ENCODE measurements at regions not wholly inside any gene's neighbourhood (a gene's known extent, or its start where the extent isn't known, plus 50 kb on each side); places are given as distances from the start of the nearest gene placed in this dataset.
A peak's percentile ranks its signal among the peaks of the same experiment; 100 is the strongest.
"Not testable (repeated sequence)": the region's sequence is repeated elsewhere in the genome, so short reads cannot be mapped to it uniquely, and the experiment has no call there.

- no peak for DNase-seq (ENCODE audit: low read depth)
Measured at GRCh38 chr13:99737481-99738245, 233.9 kb downstream of the ZIC5 start.

- no peak for DNase-seq (ENCODE audit: low read depth)
Measured at GRCh38 chr13:99736541-99736940, 235.0 kb downstream of the ZIC5 start.

DNA sequence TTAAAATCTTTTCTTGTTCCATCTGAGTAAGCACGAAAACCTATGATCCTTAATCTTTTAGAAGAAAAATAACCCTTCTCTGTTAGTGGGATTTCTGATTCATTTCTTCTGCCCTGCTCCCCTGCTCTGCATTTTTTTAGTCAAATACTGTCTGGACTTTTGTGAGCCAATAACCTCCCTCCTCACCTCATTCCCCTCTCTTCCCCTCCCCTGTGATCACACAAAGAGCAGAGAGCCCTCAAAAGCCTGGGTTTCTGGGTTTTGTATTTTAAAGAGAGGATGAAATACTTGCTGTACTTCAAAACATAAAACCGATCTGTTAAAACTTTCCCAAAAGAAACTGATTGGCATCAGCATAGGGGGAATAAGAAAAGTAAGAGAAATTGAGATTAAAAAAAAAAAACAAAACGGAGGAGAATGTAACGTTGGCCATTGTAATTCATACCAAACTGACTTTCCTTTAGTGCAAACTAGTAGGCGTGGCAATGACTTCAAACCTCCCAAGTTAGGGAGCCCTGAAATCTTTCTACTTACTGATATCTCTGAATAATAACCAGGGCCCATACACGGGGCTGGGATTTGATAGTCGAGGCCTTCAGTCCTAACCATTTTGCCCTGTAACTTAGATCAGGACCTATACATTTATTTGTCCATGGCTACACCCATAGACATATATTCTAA, 232.9 kb downstream of the TM9SF2 start:
- DNase-seq (ENCODE audit: low read depth), result no peak

GRCh38 chr13:99733346-99733745, 232.1 kb downstream of the TM9SF2 start:
- DNase-seq (ENCODE audit: low read depth), result no peak

DNA sequence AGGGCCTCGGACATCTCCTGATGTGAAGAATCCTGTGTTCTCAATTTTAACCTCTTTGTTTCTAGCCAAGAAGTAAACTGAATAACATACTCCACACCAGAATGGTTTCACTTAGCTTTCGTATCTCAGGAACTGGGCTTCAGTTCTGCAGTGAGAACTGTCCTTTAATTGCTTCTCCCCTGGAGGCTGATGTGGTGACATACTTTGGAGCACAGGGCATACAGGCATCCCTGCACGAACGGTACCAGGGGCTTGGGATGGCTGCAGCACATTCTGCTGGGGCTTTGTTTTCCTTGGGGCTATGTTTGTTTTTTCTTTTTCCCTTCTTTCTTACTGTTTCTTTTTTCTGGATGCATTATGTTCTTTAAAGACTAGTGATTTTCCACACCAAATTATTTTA, 230.5 kb downstream of the TM9SF2 start:
- DNase-seq (ENCODE audit: low read depth), result no peak

DNA sequence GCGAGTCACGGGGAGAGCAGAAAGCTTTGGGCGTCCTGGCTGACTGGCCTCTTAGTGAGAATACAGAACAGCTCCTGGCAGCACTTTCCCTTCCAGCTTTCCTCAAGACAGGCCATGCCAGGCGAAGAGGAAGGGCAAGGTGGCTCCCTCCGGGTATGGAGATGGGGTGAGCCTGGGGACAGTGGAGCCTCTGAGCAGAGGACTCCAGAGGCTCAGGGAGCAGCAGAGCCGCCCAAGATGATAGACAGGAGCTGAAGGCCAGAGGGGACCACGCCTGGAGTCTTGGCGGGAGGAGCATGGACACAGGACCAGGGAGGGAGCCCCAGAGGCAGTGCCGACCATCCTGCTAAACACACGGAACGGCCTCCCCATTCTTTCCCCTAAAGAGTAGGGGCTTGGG, 229.1 kb downstream of the TM9SF2 start:
- DNase-seq (ENCODE audit: low read depth), result no peak

- DNase-seq (ENCODE audit: low read depth), result no peak
Measured at GRCh38 chr13:99729745-99730144, 228.5 kb downstream of the TM9SF2 start.

DNA sequence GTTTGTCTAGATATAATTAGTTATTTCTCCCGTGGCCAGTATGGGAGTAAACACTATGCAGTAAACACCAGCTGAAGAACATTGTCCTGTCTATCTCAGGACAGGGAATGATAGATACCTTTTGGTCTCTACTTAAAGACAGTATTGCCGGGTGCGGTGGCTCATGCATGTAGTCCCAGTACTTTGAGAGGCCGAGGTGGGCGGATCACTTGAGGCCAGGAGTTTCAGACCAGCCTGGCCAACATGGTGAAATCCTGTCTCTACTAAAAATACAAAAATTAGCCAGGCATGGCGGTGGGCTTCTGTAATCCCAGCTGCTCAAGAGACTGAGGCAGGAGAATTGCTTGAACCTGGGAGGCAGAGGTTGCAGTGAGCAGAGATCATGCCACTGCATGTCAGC, 226.4 kb downstream of the TM9SF2 start:
- not testable (repeated sequence) for DNase-seq (ENCODE audit: low read depth)

DNA sequence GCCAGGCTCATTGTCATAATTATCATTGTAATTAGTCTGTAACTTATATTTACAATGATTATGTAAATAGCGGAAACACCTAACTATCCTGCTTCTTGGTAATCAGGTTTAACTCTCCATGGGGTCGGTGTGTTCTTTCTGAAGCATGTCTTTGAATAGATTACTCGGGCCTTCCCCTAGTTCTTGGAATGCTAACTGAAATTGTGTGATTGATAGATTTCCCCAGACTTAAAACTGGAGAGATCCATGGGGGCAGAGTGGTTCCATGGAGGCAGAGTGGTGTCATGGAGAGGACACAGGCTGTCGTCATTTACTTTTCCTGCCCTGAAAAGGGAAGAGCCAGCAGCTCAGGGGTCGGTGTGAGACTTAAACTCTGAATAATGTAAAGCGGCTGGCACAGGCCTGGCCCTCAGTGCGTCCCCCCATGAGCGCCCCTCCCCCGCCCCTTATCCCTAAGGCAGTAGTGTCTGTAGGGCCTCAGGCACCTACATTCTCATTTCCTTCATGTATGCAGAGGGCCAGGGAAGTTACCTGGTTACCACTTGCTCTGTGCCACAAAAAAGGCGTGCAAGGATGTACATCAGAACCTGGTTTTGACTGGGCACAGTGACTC, 225.1 kb downstream of the TM9SF2 start:
- DNase-seq (ENCODE audit: low read depth), result no peak

- DNase-seq (ENCODE audit: low read depth), result no peak
Measured at GRCh38 chr13:99725644-99726043, 224.4 kb downstream of the TM9SF2 start.

DNA sequence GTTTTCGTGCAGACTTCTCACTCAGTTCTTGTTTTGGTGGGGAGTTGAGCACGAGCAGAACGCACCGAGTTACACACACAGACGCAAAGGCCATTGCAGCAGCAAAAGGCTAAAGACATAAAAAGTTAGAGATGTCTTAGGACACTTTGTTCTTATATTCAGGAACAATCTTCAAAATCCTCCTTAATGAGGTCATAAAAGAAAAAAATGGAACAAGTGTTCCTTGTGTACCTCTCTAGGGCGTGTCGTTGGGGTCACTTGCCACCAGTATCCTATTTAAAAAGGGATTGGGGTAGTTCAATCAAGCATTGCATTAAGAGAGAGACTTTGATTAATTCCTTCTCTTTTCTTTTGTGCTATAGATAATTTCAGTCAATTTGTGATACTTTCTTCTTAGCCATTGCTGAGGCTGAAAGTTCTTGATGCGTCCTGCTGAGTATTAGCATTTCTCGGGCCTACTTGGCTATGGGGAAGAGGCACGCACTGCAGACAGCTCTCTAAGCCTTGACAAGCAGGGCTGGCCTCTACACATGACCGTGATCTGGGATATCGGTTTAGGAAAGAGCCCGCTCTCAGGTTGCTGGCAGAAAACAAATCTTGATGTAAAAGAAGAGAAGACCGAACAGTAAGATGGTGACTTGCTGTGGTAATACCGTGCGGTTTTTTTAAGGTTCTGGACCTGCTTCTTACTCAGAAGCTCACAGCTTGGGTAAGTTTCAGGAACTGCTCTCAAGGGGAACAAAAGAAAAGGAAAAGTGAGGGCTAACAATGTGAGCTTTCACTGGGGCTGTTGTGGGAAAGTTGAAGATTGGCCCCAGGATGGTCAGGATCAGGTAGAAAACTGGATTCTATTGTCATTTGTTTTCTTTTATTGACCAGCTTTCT, 223.6 kb downstream of the TM9SF2 start:
- no peak for DNase-seq (ENCODE audit: low read depth)

- DNase-seq (ENCODE audit: low read depth), result no peak
Measured at GRCh38 chr13:99723878-99724277, 222.6 kb downstream of the TM9SF2 start.

DNA sequence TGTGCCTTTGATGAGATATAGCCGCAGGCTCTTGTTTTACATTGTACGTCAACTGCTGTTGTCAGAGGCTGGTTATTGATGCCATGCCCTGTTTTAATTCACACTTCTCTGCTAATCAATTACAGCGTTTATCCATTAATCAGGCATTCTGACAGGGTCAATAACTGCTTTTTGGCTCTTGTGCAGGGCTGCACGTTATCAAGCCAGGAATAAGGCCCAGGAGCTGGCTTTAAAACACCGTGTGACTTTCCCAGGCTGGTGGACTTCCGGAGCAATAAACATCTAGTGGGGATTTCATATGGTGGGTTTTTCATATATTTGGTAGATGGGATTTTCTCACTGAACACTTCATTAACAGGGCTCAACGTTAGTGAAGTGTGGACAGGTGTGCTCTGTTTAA, 221.7 kb downstream of the TM9SF2 start:
- no peak for DNase-seq (ENCODE audit: low read depth)

DNA sequence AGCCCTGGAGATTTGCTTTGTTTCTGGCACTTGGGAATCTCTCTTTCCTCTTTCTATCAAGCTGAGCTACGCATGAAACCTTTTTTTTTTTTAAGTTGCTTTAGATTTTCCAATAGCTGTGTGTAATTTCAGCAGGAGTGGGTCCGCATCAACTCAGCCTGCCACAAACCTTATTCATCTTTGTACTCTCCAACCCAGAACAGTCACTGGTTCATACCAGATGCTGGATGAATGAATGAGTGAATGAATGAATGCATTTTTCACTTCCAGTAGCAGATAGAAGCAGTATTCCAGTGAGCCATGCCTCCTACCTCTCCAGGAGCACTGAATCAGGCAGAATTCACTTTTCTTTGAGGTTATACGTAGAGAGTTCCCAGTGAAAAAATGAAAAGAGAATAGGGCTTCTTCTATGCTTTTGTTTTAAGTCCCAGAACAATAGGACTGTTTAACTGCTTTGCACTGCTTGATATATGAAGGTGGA, 221.1 kb downstream of the TM9SF2 start:
- DNase-seq (ENCODE audit: low read depth), result no peak

DNA sequence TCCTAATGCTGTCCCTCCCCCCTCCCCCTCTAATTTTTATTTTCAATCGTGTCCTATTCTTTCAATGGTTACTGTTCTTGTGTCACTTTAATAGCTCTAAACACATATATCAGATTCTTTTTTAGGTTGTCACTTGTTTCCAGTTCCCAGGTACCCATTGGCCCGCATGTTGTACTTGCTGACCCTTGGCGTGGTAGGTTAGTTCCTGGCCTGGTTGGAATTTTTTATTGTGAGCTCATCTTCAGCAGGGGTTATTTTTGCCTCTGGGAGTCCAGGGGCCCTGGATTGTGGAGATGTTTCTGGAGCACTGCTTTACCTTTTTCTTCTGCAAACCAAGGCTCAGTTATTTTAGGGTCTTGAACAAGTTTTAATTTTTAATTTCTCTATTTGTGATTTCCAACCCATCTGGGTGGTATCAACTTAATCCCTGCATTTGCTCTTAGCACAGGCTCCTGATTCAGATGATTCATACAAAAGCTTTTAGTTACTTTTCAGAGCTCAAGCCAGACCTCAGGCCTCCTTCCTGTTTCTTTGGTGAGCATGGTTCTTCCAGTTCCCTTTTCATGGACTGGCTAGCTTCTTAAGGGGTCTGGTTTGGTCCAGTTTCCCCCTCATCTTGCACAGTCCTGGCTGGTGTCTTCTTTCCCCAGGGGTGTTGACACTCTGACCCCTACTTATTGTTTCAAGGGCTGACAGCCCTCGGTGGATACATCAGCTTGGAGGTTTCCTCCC, 220.5 kb downstream of the TM9SF2 start:
- peak; percentile 12 for DNase-seq (ENCODE audit: low read depth)

DNA sequence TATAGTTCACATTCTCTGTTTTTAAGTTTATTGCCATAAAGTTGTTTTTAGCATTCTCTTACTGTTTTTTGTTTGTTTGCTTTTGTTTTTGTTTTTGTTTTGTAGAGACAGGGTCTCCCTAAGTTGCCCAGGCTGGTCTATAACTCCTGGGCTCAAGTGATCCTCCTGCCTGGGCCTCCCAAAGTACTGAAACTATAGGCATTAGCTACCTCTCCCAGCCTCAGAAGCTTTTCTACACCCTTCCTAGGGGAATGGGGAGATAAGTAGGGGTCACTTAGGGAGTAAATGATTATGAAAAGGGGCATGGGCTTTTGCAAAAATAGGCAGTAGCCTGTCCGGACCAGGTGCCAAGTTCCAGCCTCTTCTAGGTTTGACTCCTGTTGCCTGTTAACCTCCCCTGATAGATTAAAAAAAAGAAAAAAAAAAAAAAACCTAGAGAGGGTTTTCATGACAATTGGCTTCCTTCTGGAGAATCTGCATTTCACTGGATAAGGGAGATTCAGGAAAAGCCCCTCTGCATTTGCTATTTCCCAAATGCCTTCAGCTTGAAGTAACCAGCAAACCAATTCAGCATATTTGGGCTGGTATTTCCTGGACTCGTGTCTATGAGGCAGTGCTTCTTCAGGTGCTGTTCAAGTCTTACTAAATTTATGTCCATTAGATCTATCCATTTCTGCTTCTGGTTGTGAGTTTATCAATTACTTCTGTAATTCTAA, 216.8 kb downstream of the TM9SF2 start:
- no peak for DNase-seq (ENCODE audit: low read depth)

GRCh38 chr13:99709134-99709533, 207.9 kb downstream of the TM9SF2 start:
- DNase-seq (ENCODE audit: low read depth), result no peak

- no peak for DNase-seq (ENCODE audit: low read depth)
Measured at GRCh38 chr13:99704390-99704789, 203.1 kb downstream of the TM9SF2 start.

DNA sequence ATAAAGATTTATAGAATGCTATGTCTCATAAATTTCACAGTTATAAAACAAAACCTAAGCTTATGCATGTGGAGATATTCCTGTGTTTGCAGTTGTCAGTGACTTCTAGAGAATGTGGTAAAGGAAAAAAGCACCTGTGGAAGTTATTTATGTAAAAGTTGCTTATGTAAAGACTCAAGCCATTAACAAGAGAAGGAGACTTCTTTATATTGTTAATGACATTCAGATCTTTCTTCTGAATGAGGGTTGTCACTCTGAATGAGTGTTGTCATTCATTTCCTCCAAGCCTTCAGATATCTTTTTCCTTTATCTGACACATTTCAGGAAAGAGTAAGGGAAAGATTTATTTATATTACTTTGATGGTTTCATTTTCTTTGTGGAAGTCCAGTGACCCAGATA, 202.6 kb downstream of the TM9SF2 start:
- no peak for DNase-seq (ENCODE audit: low read depth)

DNA sequence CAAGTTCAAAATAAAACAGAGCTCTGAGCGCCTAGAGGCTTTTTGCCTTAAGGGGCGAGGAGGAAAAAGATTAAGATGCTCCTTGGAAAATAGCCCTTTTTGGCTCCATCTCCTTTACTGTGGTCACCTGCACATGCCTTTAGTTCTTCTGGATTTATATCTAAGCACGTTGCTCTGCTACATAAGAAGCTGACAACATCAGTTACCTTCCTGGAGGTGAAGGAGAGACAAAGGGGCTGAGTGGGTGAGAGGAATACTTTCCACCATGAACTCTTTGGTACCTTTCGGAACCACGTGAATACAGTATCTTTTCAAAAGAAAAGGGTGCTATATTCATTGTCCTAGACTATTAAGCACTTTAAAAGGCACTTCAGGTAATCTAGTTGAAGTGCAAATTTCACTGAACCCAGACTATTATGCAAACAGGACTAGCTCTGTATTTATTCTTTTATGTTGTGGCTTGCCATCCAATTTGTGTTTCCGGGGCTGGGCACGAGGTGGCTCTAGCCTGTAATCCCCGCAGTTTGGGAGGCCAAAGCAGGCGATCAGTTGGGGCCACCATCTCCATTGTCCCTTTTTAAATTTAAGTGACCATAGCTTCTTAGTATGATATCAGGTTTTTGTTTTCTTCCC, 201.5 kb downstream of the TM9SF2 start:
- no peak for DNase-seq (ENCODE audit: low read depth)

Measured in iris pigment epithelial cell (primary cell).